H9 (cell line): ENCODE measurements at regions not wholly inside any gene's neighbourhood (a gene's known extent, or its start where the extent isn't known, plus 50 kb on each side); places are given as distances from the start of the nearest gene placed in this dataset.
"Not testable (repeated sequence)": the region's sequence is repeated elsewhere in the genome, so short reads cannot be mapped to it uniquely, and the experiment has no call there.

ENCODE experiments used
- DNase-seq: peaks from one replicate; pipeline ENCODE4 v3.0.0-alpha.2; 2017
- H2AFZ ChIP-seq: one replicate; pipeline ENCODE4 v1.6.1; 2013; ENCODE audit warnings: mild to moderate bottlenecking, low read length, control low read depth, moderate library complexity
- H2AK5ac ChIP-seq: 2 replicates; pipeline ENCODE4 v1.6.1; 2013; ENCODE audit warnings: low read length, control low read depth, mixed read lengths; ENCODE audit not compliant: insufficient read length
- H2BK120ac ChIP-seq: one replicate; pipeline ENCODE4 v1.6.1; 2013; ENCODE audit warnings: low read depth, mild to moderate bottlenecking, low read length, control low read depth, inconsistent platforms; ENCODE audit not compliant: poor library complexity, severe bottlenecking
- H2BK12ac ChIP-seq: 2 replicates; pipeline ENCODE4 v1.6.1; 2013; ENCODE audit warnings: low read length, control low read depth, mixed read lengths, low read depth; ENCODE audit not compliant: insufficient read length
- H2BK15ac ChIP-seq: 2 replicates; pipeline ENCODE4 v1.6.1; 2013; ENCODE audit warnings: low read depth, low read length, control low read depth
- H2BK20ac ChIP-seq: one replicate; pipeline ENCODE4 v1.6.1; 2013; ENCODE audit warnings: low read depth, mild to moderate bottlenecking, low read length, control low read depth, inconsistent platforms; ENCODE audit not compliant: poor library complexity, severe bottlenecking
- H2BK5ac ChIP-seq: 2 replicates; pipeline ENCODE4 v1.6.1; 2013; ENCODE audit warnings: low read length, control low read depth, mixed read lengths; ENCODE audit not compliant: insufficient read length
- H3K14ac ChIP-seq: 2 replicates; pipeline ENCODE4 v1.6.1; 2013; ENCODE audit warnings: low read length, control low read depth; ENCODE audit not compliant: insufficient read depth
- H3K18ac ChIP-seq: 2 replicates; pipeline ENCODE4 v1.6.1; 2013; ENCODE audit warnings: low read depth, mild to moderate bottlenecking, mixed read lengths, low read length, control low read depth; ENCODE audit not compliant: insufficient read length
- H3K23ac ChIP-seq: 2 replicates; pipeline ENCODE4 v1.6.1; 2013; ENCODE audit warnings: low read length, control low read depth, mixed read lengths, low read depth; ENCODE audit not compliant: insufficient read length
- H3K23me2 ChIP-seq: 2 replicates; pipeline ENCODE4 v1.6.1; 2013; ENCODE audit warnings: low read depth, mild to moderate bottlenecking, mixed read lengths, low read length, control low read depth; ENCODE audit not compliant: insufficient read length, poor library complexity, severe bottlenecking
- H3K27ac ChIP-seq: 2 replicates; pipeline ENCODE4 v1.5.1; 2013; ENCODE audit warnings: low read length, control low read depth, mixed read lengths, low read depth; ENCODE audit not compliant: insufficient read length
- H3K27me3 ChIP-seq: 2 replicates; pipeline ENCODE4 v1.6.1; 2013; ENCODE audit warnings: low read length, control low read depth, inconsistent platforms; ENCODE audit not compliant: insufficient read depth
- H3K4ac ChIP-seq: 2 replicates; pipeline ENCODE4 v1.6.1; 2013; ENCODE audit warnings: low read depth, mild to moderate bottlenecking, control low read depth, inconsistent platforms, low read length, moderate library complexity
- H3K4me1 ChIP-seq: 2 replicates; pipeline ENCODE4 v1.6.1; 2013; ENCODE audit warnings: low read length, control low read depth, inconsistent platforms; ENCODE audit not compliant: insufficient read depth
- H3K4me2 ChIP-seq: 2 replicates; pipeline ENCODE4 v1.6.1; 2013; ENCODE audit warnings: low read length, control low read depth, mixed read lengths; ENCODE audit not compliant: insufficient read length, insufficient read depth
- H3K56ac ChIP-seq: 2 replicates; pipeline ENCODE4 v1.6.1; 2013; ENCODE audit warnings: low read depth, mild to moderate bottlenecking, mixed read lengths, low read length, control low read depth; ENCODE audit not compliant: insufficient read length
- H3K79me1 ChIP-seq: 2 replicates; pipeline ENCODE4 v1.6.1; 2013; ENCODE audit warnings: low read depth, mild to moderate bottlenecking, moderate library complexity, low read length, control low read depth, inconsistent platforms; ENCODE audit not compliant: insufficient read depth, poor library complexity, severe bottlenecking
- H3K79me2 ChIP-seq: 2 replicates; pipeline ENCODE4 v1.6.1; 2013; ENCODE audit warnings: low read length, control low read depth, inconsistent platforms; ENCODE audit not compliant: insufficient read depth
- H3K9ac ChIP-seq: 2 replicates; pipeline ENCODE4 v1.6.1; 2013; ENCODE audit warnings: low read length, control low read depth, mixed read lengths; ENCODE audit not compliant: insufficient read length; ENCODE audit errors: extremely low read depth
- H3K9me3 ChIP-seq: one replicate; pipeline ENCODE4 v1.6.1; 2013; ENCODE audit warnings: low read depth, low read length, inconsistent platforms; ENCODE audit not compliant: control insufficient read depth
- H3T11ph ChIP-seq: one replicate; pipeline ENCODE4 v1.6.1; 2013; ENCODE audit warnings: mild to moderate bottlenecking, low read length, control low read depth, inconsistent platforms
- H4K20me1 ChIP-seq: one replicate; pipeline ENCODE4 v1.6.1; 2013; ENCODE audit not compliant: control insufficient read depth, insufficient read length, insufficient read depth
- H4K5ac ChIP-seq: 2 replicates; pipeline ENCODE4 v1.6.1; 2013; ENCODE audit warnings: low read depth, mild to moderate bottlenecking, mixed read lengths, low read length, control low read depth; ENCODE audit not compliant: insufficient read length
- H4K8ac ChIP-seq: replicated peaks from 2 replicates; pipeline ENCODE4 v1.6.1; 2013; ENCODE audit warnings: low read length, control low read depth, mixed read lengths, low read depth; ENCODE audit not compliant: insufficient read length
- H4K91ac ChIP-seq: 2 replicates; pipeline ENCODE4 v1.6.1; 2013; ENCODE audit warnings: low read depth, mild to moderate bottlenecking, moderate library complexity, mixed read lengths, low read length, control low read depth; ENCODE audit not compliant: insufficient read length
- H3K27ac Mint-ChIP-seq, 3 experiments: 2 replicates in 2 of 3; 3 replicates in 1 of 3; pipeline ENCODE4 v1.8.0; 2020 to 2021; ENCODE audit warnings: mixed read lengths in 3 of 3, mild to moderate bottlenecking in 1 of 3, moderate library complexity in 1 of 3
- H3K27me3 Mint-ChIP-seq: 2 replicates; pipeline ENCODE4 v1.8.0; 2021; ENCODE audit warnings: low read depth, mild to moderate bottlenecking, moderate library complexity, mixed read lengths
- H3K36me3 Mint-ChIP-seq, 3 experiments: 2 replicates in 2 of 3; 3 replicates in 1 of 3; pipeline ENCODE4 v1.8.0; 2020 to 2021; ENCODE audit warnings: low read depth in 3 of 3, mixed read lengths in 3 of 3; ENCODE audit not compliant: insufficient read depth in 1 of 3
- H3K4me1 Mint-ChIP-seq, 2 experiments: 2 replicates each; pipeline ENCODE4 v1.8.0; 2020; ENCODE audit warnings: mixed read lengths in 2 of 2
- H3K4me3 Mint-ChIP-seq, 2 experiments: 2 replicates in 1 of 2; 3 replicates in 1 of 2; pipeline ENCODE4 v1.8.0; 2020 to 2021; ENCODE audit warnings: mild to moderate bottlenecking in 2 of 2, mixed read lengths in 2 of 2, moderate library complexity in 1 of 2
- H3K9me3 Mint-ChIP-seq, 2 experiments: 2 replicates in 1 of 2; 3 replicates in 1 of 2; pipeline ENCODE4 v1.8.0; 2020; ENCODE audit warnings: mild to moderate bottlenecking in 2 of 2, mixed read lengths in 2 of 2, moderate library complexity in 1 of 2
- CTCF ChIP-seq: fragments of 200-600 bp; sonication (generic); conservative IDR thresholded peaks from 3 replicates; pipeline ENCODE4 v1.8.0; 2021; ENCODE audit warnings: antibody characterized with exemption, mild to moderate bottlenecking
- WGBS: extraction: QIAGEN DNeasy Blood & Tissue Kit; methylation state at CpG from one replicate; pipeline ENCODE4 v1.1.7; 2013; ENCODE audit warnings: missing lambda C conversion rate, low lambda C conversion rate, mixed read lengths; ENCODE audit not compliant: insufficient read length; ENCODE audit errors: extremely low coverage; 5-methylcytosine and 5-hydroxymethylcytosine counted together

- H2AFZ ChIP-seq: no peak overlapping the region
- no peak overlapping the region for H2BK20ac ChIP-seq
- no peak overlapping the region for H3K4me3 Mint-ChIP-seq
- H3K56ac ChIP-seq: no peak overlapping the region
- H3K4me1 ChIP-seq: no peaks in the 10 kb centered on the region; the same call in 1 of the 2 replicates
- no peak overlapping the region for H3K4ac ChIP-seq
- no peaks in the 10 kb centered on the region for H3K23me2 ChIP-seq
- no peaks in the 10 kb centered on the region for H3K27me3 ChIP-seq
- H3K36me3 Mint-ChIP-seq: peaks cover 0 to 3% (median 0%) of the 10 kb centered on the region in 3 experiments; a peak in 2 of 7 replicates
- H3K4me1 Mint-ChIP-seq: peaks cover 9 to 11% of the 10 kb centered on the region in 2 experiments
- H3K18ac ChIP-seq: no peak overlapping the region
- H4K8ac ChIP-seq: no peak overlapping the region
- DNase-seq: no peak
- no peak overlapping the region for H3K27ac ChIP-seq
- no peak overlapping the region for H2BK120ac ChIP-seq
- no peaks in the 10 kb centered on the region for H4K20me1 ChIP-seq
- no peak overlapping the region for H4K5ac ChIP-seq
- TF ChIP-seq CTCF: no peak
- H2AK5ac ChIP-seq: no peak overlapping the region
- H3K27me3 Mint-ChIP-seq: no peaks in the 10 kb centered on the region
- peak overlapping the region in 1 of 3 experiments; percentile 71; a peak in 1 of 7 replicates for H3K27ac Mint-ChIP-seq
- H3K79me1 ChIP-seq: no peaks in the 10 kb centered on the region
- no peak overlapping the region for H2BK5ac ChIP-seq
- H3T11ph ChIP-seq: no peak overlapping the region
- no CpG with 5 or more reads among the region's 2 CpGs for WGBS
- H3K9me3 ChIP-seq: no peaks in the 10 kb centered on the region
- no peak overlapping the region for H3K9ac ChIP-seq
- no peak overlapping the region for H3K23ac ChIP-seq
- no peak overlapping the region for H4K91ac ChIP-seq
- no peaks in the 10 kb centered on the region for H3K9me3 Mint-ChIP-seq
- H3K4me2 ChIP-seq: no peak overlapping the region
- no peak overlapping the region for H3K14ac ChIP-seq
- H2BK12ac ChIP-seq: no peak overlapping the region
- H3K79me2 ChIP-seq: no peaks in the 10 kb centered on the region
- no peak overlapping the region for H2BK15ac ChIP-seq
These were observed 100.1 kb upstream of the CHD2 start for GRCh38 chr15:92800013-92800412.

- Mint-ChIP-seq H3K27ac (peak overlapping the region in 1 of 3 experiments; percentile 52; a peak in 1 of 7 replicates), H3K4me1 (peaks cover 9 to 11% of the 10 kb centered on the region in 2 experiments)
- H3K4me3 Mint-ChIP-seq, H4K91ac ChIP-seq, H2BK12ac ChIP-seq, H3K56ac ChIP-seq, H3K23me2 ChIP-seq, H4K20me1 ChIP-seq, H2BK120ac ChIP-seq, H3K9me3 ChIP-seq, H2BK5ac ChIP-seq, H3K4me1 ChIP-seq, H3K27me3 ChIP-seq, H3K4ac ChIP-seq, H3K79me1 ChIP-seq, H4K8ac ChIP-seq, H3K18ac ChIP-seq, DNase-seq, H3K23ac ChIP-seq, H3K4me2 ChIP-seq, H4K5ac ChIP-seq, H3K14ac ChIP-seq, H3T11ph ChIP-seq, H2BK20ac ChIP-seq, H2BK15ac ChIP-seq, H3K27ac ChIP-seq, H3K9ac ChIP-seq, H3K79me2 ChIP-seq, H3K36me3 Mint-ChIP-seq, H3K9me3 Mint-ChIP-seq, H2AFZ ChIP-seq, H3K27me3 Mint-ChIP-seq, H2AK5ac ChIP-seq: not testable (repeated sequence)
- WGBS: no CpG with 5 or more reads among the region's 12 CpGs
These were observed 99.6 kb upstream of the CHD2 start for GRCh38 chr15:92800416-92801055.
